Endothelial cell of umbilical vein (primary cell): ENCODE measurements at regions not wholly inside any gene's neighbourhood (a gene's known extent, or its start where the extent isn't known, plus 50 kb on each side); places are given as distances from the start of the nearest gene placed in this dataset.

Experiments used
- BruUV-seq: library from RNA; stranded (reverse); fragments of 400-500 nt; replicated peaks from 2 replicates; lab custom pipeline; 2021; lab: Mats Ljungman, UMichigan
- CTCF ChIA-PET: fragments of 300-600, 350-600 bp; sonication (Branson Sonifier 250); formaldehyde crosslinking; loops from one replicate; lab custom pipeline; 2021; ENCODE audit warnings: antibody characterized with exemption, inconsistent platforms; lab: Charles Lee
- POLR2A ChIA-PET: fragments of 300-600, 350-600 bp; sonication (Branson Sonifier 250); formaldehyde crosslinking; loops from one replicate; lab custom pipeline; 2021; ENCODE audit warnings: antibody characterized with exemption, inconsistent platforms; lab: Charles Lee
- DNase-seq: peaks from one replicate; pipeline ENCODE4 v3.0.0-alpha.2; 2011; ENCODE audit warnings: low read depth, low spot score
- FAIRE-seq: peaks from 2 replicates; lab custom pipeline; 2011; peaks lifted over from hg19 to GRCh38; lab: Jason Lieb, UNC
- H2AFZ ChIP-seq: 2 replicates; pipeline ENCODE4 v1.6.0; 2012; ENCODE audit warnings: low read depth, low read length, control low read depth, inconsistent platforms
- H3K27ac ChIP-seq: 2 replicates; pipeline ENCODE4 v1.5.1; 2011; ENCODE audit warnings: low read depth, mild to moderate bottlenecking, control low read depth, low read length, moderate library complexity; ENCODE audit not compliant: insufficient read depth
- H3K27me3 ChIP-seq, 2 experiments: 2 replicates each; pipeline versions ENCODE4 v1.6.0 to v1.6.1; 2011; ENCODE audit warnings: low read length in 2 of 2, mixed read lengths in 1 of 2; ENCODE audit not compliant: control insufficient read depth in 2 of 2, insufficient read depth in 2 of 2
- H3K36me3 ChIP-seq, 2 experiments: 2 replicates in 1 of 2; 3 replicates in 1 of 2; pipeline ENCODE4 v1.5.1; 2011; ENCODE audit warnings: low read length in 2 of 2, mild to moderate bottlenecking in 1 of 2, moderate library complexity in 1 of 2; ENCODE audit not compliant: control insufficient read depth in 2 of 2, insufficient read depth in 2 of 2; ENCODE audit errors: extremely low read depth in 1 of 2
- H3K4me1 ChIP-seq: 3 replicates; pipeline ENCODE4 v1.5.1; 2011; ENCODE audit warnings: mild to moderate bottlenecking, low read length; ENCODE audit not compliant: control insufficient read depth, insufficient read depth; ENCODE audit errors: extremely low read depth
- H3K4me2 ChIP-seq: 2 replicates; pipeline ENCODE4 v1.6.1; 2011; ENCODE audit warnings: low read length, control low read depth, mixed read lengths; ENCODE audit not compliant: insufficient read depth
- H3K4me3 ChIP-seq, 3 experiments: fragments of 200-600 bp in 1 of 3; sonication (generic), shearing (Covaris generic) in 1 of 3; replicated peaks in 1 of 3; 2 replicates each; pipeline ENCODE4 v1.5.1; 2011 to 2016; ENCODE audit warnings: control low read depth in 3 of 3, low read length in 3 of 3, mild to moderate bottlenecking in 2 of 3, inconsistent platforms in 1 of 3, low read depth in 1 of 3, moderate library complexity in 1 of 3; ENCODE audit not compliant: insufficient read depth in 1 of 3
- H3K79me2 ChIP-seq: 2 replicates; pipeline ENCODE4 v1.6.0; 2012; ENCODE audit warnings: low read length, inconsistent platforms; ENCODE audit not compliant: control insufficient read depth, insufficient read depth
- H3K9ac ChIP-seq: replicated peaks from 2 replicates; pipeline ENCODE3; 2011; ENCODE audit warnings: low read length, control low read depth; ENCODE audit not compliant: insufficient read depth; ENCODE audit errors: extremely low read depth
- H3K9me1 ChIP-seq: replicated peaks from 3 replicates; pipeline ENCODE4 v1.6.0; 2011; ENCODE audit warnings: mild to moderate bottlenecking, low read length; ENCODE audit not compliant: control insufficient read depth, insufficient read depth; ENCODE audit errors: extremely low read depth
- H3K9me3 ChIP-seq: replicated peaks from 2 replicates; pipeline ENCODE4 v1.5.1; 2012; ENCODE audit warnings: low read length, inconsistent platforms; ENCODE audit not compliant: control insufficient read depth, insufficient read depth
- H4K20me1 ChIP-seq: replicated peaks from 2 replicates; pipeline ENCODE3; 2011; ENCODE audit warnings: mild to moderate bottlenecking, low read length; ENCODE audit not compliant: control insufficient read depth, insufficient read depth; ENCODE audit errors: extremely low read depth
- CTCF ChIP-seq, 2 donors: IDR thresholded peaks; 1 replicate in 1 of 2; 2 replicates in 1 of 2; pipeline ENCODE4 v1.5.1; 2011; ENCODE audit warnings: low read length in 2 of 2, mild to moderate bottlenecking in 2 of 2, moderate library complexity in 2 of 2, control low read depth in 1 of 2, inconsistent platforms in 1 of 2, low read depth in 1 of 2; ENCODE audit not compliant: insufficient read depth in 1 of 2; ENCODE audit errors: extremely low read depth in 1 of 2
- EZH2 ChIP-seq: IDR thresholded peaks from 2 replicates; pipeline ENCODE4 v1.6.1; 2012; ENCODE audit warnings: borderline replicate concordance, low read depth, mild to moderate bottlenecking, moderate library complexity, low read length, inconsistent platforms; ENCODE audit not compliant: severe bottlenecking
- FOS ChIP-seq: IDR thresholded peaks from 2 replicates; pipeline ENCODE4 v1.6.1; 2011; ENCODE audit warnings: mild to moderate bottlenecking, low read length, moderate library complexity, borderline replicate concordance; ENCODE audit not compliant: insufficient read depth
- JUN ChIP-seq: IDR thresholded peaks from 2 replicates; pipeline ENCODE4 v1.6.1; 2011; ENCODE audit warnings: borderline replicate concordance, low read depth; ENCODE audit not compliant: insufficient read length, insufficient read depth
- MYC ChIP-seq: IDR thresholded peaks from one replicate; pipeline ENCODE4 v1.6.1; 2011; ENCODE audit warnings: mild to moderate bottlenecking, low read depth, low read length
- POLR2A ChIP-seq: IDR thresholded peaks from 2 replicates; pipeline ENCODE4 v1.6.1; 2012; ENCODE audit warnings: low read depth, mild to moderate bottlenecking, control low read depth, low read length
- POLR2AphosphoS5 ChIP-seq: IDR thresholded peaks from 2 replicates; pipeline ENCODE4 v1.6.1; 2012; ENCODE audit warnings: low read depth, mild to moderate bottlenecking, control low read depth, low read length, moderate library complexity; ENCODE audit not compliant: insufficient read depth
- dilution Hi-C: fragments of 300-500 bp; cut with MboI; formaldehyde crosslinking; loops from one replicate; pipeline ENCODE4 v1.15.0; 2019; ENCODE audit warnings: low sequenced_read_pairs; ENCODE audit not compliant: extremely low pct_ligation_motif_present
- intact Hi-C: fragments of 100-400 bp; cut with micrococcal nuclease; formaldehyde crosslinking; loops from one replicate; pipeline ENCODE4 v1.10.0; 2022

- H3K27ac ChIP-seq, result no peak overlapping the region
Observed at GRCh38 chr10:94102436-94102835, 108.7 kb downstream of the PLCE1 start.

GRCh38 chr10:94103192-94103591 is 109.5 kb downstream of the PLCE1 start:
- POLR2A ChIA-PET, result no interaction called here
- no peak for DNase-seq
- Histone ChIP-seq H3K4me2 (no peak overlapping the region), H3K9ac (no peak overlapping the region), H3K4me1 (peaks cover 2% of the 10 kb centered on the region), H3K4me3 (no peak overlapping the region), H3K36me3 (no peaks in the 10 kb centered on the region), H3K79me2 (no peaks in the 10 kb centered on the region), H2AFZ (no peak overlapping the region), H3K9me3 (no peaks in the 10 kb centered on the region), H3K27ac (no peak overlapping the region), H3K27me3 (peaks cover 2% of the 10 kb centered on the region in 2 experiments), H3K9me1 (no peaks in the 10 kb centered on the region), H4K20me1 (no peaks in the 10 kb centered on the region)
- dilution Hi-C loops (no loop called here), intact Hi-C loops (no loop called here)
- FAIRE-seq, result no peak
- BruUV-seq, result no TSS peak
- TF ChIP-seq POLR2AphosphoS5 (no peak), CTCF (IDR thresholded peaks at IDR 0.05; ENCODE audit: extremely low read depth in 1 of 2, insufficient read depth in 1 of 2, low read depth in 1 of 2, low read length in 2 of 2) (no peak), FOS (no peak), POLR2A (no peak), EZH2 (no peak), MYC (no peak), JUN (no peak)
- CTCF ChIA-PET, result no interaction called here

More at GRCh38 chr10:94102436-94102835, 108.7 kb downstream of the PLCE1 start:
- BruUV-seq, result no TSS peak
- no peak for TF ChIP-seq JUN
- DNase-seq (no peak), FAIRE-seq (no peak)
- peaks cover 0 to 2% of the 10 kb centered on the region in 2 experiments for H3K27me3 ChIP-seq
- no peaks in the 10 kb centered on the region for H3K36me3 ChIP-seq
- no peaks in the 10 kb centered on the region for H3K79me2 ChIP-seq
- H3K4me2 ChIP-seq, result no peak overlapping the region
- POLR2A ChIA-PET, result no interaction called here
- H3K9ac ChIP-seq, result no peak overlapping the region
- peaks cover 2% of the 10 kb centered on the region for H3K4me1 ChIP-seq
- H3K9me3 ChIP-seq, result no peaks in the 10 kb centered on the region
- H3K4me3 ChIP-seq, result no peak overlapping the region
- no peaks in the 10 kb centered on the region for H3K9me1 ChIP-seq
- H4K20me1 ChIP-seq, result no peaks in the 10 kb centered on the region
- intact Hi-C loops (no loop called here), dilution Hi-C loops (no loop called here)
- no peak overlapping the region for H2AFZ ChIP-seq
- CTCF ChIA-PET, result no interaction called here
